Left lung (tissue), 4 donors: ENCODE measurements at regions not wholly inside any gene's neighbourhood (a gene's known extent, or its start where the extent isn't known, plus 50 kb on each side); places are given as distances from the start of the nearest gene placed in this dataset.
A peak's percentile ranks its signal among the peaks of the same experiment; 100 is the strongest.
"Not testable (repeated sequence)": the region's sequence is repeated elsewhere in the genome, so short reads cannot be mapped to it uniquely, and the experiment has no call there.

Experiments used
- ATAC-seq: fragments of 200-7000 bp; cut with Tn5 transposase; one replicate; pipeline ENCODE4 v1.9.1; 2020; ENCODE audit warnings: moderate library complexity
- DNase-seq, 4 donors: peaks; one replicate each; pipeline ENCODE4 v3.0.0-alpha.2; 2013 to 2020
- H3K27ac ChIP-seq, 2 donors: fragments of 200-600 bp; sonication (generic) in 1 of 2; one replicate each; pipeline versions ENCODE4 v1.5.0 to v1.8.0; 2020 to 2021
- H3K27me3 ChIP-seq, 2 donors: fragments of 200-600 bp; sonication (generic) in 1 of 2; one replicate each; pipeline versions ENCODE4 v1.5.0 to v1.8.0; 2020 to 2021
- H3K36me3 ChIP-seq, 2 donors: fragments of 200-600 bp; sonication (generic) in 1 of 2; one replicate each; pipeline versions ENCODE4 v1.5.0 to v1.8.0; 2020 to 2021
- H3K4me1 ChIP-seq, 2 donors: fragments of 200-600 bp; one replicate each; pipeline ENCODE4 v1.8.0; 2021
- H3K4me3 ChIP-seq, 2 donors: fragments of 200-600 bp; sonication (generic) in 1 of 2; one replicate each; pipeline versions ENCODE4 v1.5.0 to v1.8.0; 2020 to 2021; ENCODE audit warnings: mild to moderate bottlenecking in 1 of 2
- H3K9me3 ChIP-seq, 2 donors: fragments of 200-600 bp; sonication (generic) in 1 of 2; one replicate each; pipeline versions ENCODE4 v1.5.0 to v1.8.0; 2020 to 2021
- intact Hi-C, 2 donors: fragments of 100-400 bp; cut with DNase I; formaldehyde crosslinking; loops; one replicate each; pipeline versions ENCODE4 v1.11.2 to v1.14.2; 2022
- donor health status: DM: no; HTN: yes; CAD: no.
- donor health status: DM: no; HTN: no; CAD: no.

DNA sequence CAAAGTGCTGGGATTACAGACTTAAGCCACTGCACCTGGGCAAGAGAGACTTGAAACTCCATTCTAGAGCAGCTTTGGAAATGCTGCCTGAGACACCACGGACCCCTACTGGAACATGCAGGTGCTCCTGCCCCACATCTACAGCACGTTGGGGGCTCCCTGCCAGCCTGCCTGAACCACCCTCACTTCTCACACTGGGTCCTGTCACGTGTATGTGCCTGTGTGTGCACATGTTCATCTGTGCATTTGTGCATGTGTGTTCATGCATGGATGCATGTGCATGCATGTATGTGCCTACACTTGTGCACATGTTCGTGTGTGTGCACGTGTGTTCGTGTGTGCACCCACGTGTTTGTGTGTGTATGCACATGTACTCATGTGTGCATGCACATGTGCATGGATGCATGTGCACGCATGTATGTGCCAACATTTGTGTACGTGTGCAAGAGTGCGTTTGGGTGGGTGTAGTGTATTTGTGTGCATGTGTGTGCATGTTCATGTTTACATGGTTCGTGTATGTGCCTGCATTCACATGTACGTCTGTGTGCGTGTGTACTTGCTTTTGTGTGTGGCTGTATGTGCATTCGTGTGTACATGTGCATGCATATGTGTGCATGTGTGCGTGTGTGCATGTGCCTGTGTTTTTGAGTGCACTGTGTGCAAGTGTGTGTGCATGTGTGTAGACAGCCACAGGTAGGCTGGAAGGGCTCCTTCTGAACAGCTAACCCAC is 428.1 kb upstream of the ZNF722 start:
- H3K27ac ChIP-seq, H3K36me3 ChIP-seq, ATAC-seq, H3K4me3 ChIP-seq, intact Hi-C loops, H3K4me1 ChIP-seq, H3K27me3 ChIP-seq: not testable (repeated sequence)
- peak in 1 of 4 donors; percentile 50 for DNase-seq
- H3K9me3 ChIP-seq = peaks cover 0 to 73% of the 10 kb centered on the region in 2 donors

DNA sequence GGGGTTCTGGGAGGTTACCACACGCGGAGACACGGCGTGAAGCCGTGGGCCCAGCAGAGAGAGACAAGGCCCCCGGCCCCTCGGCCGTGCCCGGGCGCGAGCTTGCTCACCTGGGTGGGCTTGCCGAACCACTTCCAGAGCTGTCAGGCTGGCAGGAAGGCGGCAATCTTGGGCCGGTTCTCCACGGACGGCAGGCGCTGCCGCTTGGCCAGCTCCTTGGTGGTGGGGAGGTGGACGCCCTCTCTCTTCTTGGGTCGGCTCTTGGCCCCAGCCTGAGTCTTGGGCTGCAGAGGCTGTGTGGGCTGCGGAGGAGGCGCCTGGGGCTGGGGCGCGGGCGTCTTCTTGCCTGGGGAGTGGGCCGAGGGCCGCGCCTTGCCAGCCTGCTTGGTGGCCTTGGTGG is 426.5 kb upstream of the ZNF722 start:
- peak in 1 of 4 donors; percentile 81 for DNase-seq

DNA sequence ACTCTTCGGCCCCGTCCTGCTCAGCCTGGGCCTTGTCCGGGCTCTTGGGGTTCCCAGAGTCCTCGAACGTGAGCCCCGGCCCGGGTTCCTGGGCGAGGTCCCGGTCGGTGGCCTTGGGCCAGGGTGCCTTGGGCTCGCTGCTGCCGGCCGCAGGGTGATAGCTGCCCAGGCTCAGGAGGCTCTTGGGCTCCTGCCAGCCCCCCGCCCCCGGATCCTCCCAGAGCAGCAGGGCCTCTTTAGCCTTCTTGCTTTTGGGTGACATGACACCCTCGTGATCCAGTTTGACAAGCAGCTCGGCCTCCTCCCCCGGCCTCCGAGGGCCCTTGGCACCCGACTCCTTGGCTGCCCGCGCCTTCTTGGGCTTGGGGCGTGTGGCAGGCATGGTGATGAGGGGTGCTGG is 425.7 kb upstream of the ZNF722 start:
- peak in 1 of 4 donors; percentile 80 for DNase-seq
- ATAC-seq, H3K4me1 ChIP-seq, intact Hi-C loops, H3K4me3 ChIP-seq, H3K27me3 ChIP-seq, H3K36me3 ChIP-seq, H3K27ac ChIP-seq: not testable (repeated sequence)
- H3K9me3 ChIP-seq = peaks cover 0 to 76% of the 10 kb centered on the region in 2 donors

More for the DNA sequence above, 426.5 kb upstream of the ZNF722 start:
- H3K27me3 ChIP-seq, ATAC-seq, intact Hi-C loops, H3K4me1 ChIP-seq, H3K36me3 ChIP-seq, H3K4me3 ChIP-seq, H3K27ac ChIP-seq: not testable (repeated sequence)
- peaks cover 0 to 75% of the 10 kb centered on the region in 2 donors for H3K9me3 ChIP-seq

DNA sequence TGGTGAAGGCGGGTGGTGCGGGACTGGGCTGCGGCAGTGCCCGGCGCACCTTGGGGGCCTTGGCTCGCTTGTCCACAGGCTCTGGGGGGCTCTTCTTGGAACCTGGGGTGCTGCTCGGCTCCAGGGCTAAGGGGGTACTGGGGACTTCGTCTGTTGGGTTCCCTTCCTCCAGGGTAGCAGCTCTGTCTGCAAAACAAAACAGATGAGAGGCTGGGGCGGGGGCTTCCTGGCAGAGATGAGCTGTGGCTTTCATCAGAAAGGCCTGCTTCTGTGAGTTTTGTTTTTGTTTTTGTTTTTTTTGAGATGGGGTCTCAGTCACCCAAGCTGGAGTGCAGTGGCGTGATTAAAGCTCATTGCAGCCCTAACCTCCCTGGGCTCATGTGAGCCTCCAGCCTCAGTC is 425.2 kb upstream of the ZNF722 start:
- H3K27me3 ChIP-seq, ATAC-seq, H3K36me3 ChIP-seq, H3K4me3 ChIP-seq, H3K27ac ChIP-seq, intact Hi-C loops, H3K4me1 ChIP-seq: not testable (repeated sequence)
- DNase-seq = peak in 1 of 4 donors; percentile 41
- H3K9me3 ChIP-seq = peaks cover 0 to 75% of the 10 kb centered on the region in 2 donors

DNA sequence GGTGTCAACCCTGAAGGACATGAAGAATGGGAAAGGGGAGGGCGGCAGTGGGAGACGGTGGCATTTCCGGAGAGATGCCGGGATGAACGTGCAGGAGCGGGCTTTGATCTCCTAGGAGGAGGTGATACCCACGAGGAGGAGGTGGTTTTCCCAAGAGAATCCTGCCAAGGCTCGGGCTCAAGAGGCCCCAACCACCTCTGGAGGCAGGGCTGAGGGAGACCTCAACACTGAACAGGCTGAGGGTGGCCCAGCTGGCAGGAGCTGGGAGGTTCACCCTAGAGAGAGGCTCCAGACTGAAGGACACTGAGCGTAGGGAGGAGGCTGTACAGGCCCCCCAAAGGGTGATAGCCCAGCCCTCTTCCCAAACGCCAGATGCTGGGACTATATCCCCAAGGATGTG is 422.2 kb upstream of the ZNF722 start:
- H3K27me3 ChIP-seq, ATAC-seq, H3K36me3 ChIP-seq, H3K4me3 ChIP-seq, H3K4me1 ChIP-seq, intact Hi-C loops, H3K27ac ChIP-seq: not testable (repeated sequence)
- DNase-seq = peak in 1 of 4 donors; percentile 35
- peaks cover 0 to 77% of the 10 kb centered on the region in 2 donors for H3K9me3 ChIP-seq

DNA sequence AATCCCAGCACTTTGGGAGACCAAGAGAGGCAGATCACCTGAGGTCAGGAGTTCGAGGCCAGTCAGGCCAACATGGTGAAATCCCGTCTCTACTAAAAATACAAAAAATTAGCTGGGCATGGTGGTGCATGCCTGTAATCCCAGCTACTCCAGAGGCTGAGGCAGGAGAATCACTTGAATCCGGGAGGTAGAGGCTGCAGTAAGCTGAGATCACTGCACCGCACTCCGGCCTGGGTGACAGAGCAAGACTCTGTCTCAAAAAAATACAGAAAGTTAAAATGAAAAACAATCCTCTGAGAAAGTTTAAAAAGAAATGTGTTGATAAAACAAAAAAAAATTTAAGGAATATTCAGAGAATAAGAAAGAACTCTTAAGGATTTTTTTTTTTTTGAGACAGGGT is 421.6 kb upstream of the ZNF722 start:
- intact Hi-C loops, H3K36me3 ChIP-seq, H3K27ac ChIP-seq, H3K27me3 ChIP-seq, H3K4me3 ChIP-seq, H3K4me1 ChIP-seq, ATAC-seq: not testable (repeated sequence)
- peak in 1 of 4 donors; percentile 37 for DNase-seq
- peaks cover 0 to 78% of the 10 kb centered on the region in 2 donors for H3K9me3 ChIP-seq

DNA sequence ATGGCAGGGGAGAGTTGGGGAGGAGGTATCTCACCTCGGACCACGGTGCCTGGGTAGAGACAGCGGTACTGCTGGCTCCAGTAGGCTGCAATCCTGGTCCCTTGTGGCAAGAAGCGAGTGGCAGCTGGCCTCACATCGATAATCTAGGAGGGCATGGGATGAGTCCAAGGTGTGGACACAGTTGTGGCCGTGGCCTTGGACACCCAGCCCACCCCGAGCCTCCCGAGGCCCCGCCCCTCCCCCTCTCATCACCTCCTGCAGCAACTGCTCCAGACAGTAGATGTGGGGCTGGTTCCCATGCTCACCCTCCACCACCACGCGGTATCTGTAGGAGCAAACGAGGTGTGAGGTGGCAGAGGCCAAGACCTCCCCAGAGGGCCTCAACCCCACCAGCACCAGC is 418.6 kb upstream of the ZNF722 start:
- H3K36me3 ChIP-seq, H3K27ac ChIP-seq, H3K4me1 ChIP-seq, ATAC-seq, H3K27me3 ChIP-seq, intact Hi-C loops, H3K4me3 ChIP-seq: not testable (repeated sequence)
- peaks cover 0 to 59% of the 10 kb centered on the region in 2 donors for H3K9me3 ChIP-seq
- peak in 1 of 4 donors; percentile 71 for DNase-seq

DNA sequence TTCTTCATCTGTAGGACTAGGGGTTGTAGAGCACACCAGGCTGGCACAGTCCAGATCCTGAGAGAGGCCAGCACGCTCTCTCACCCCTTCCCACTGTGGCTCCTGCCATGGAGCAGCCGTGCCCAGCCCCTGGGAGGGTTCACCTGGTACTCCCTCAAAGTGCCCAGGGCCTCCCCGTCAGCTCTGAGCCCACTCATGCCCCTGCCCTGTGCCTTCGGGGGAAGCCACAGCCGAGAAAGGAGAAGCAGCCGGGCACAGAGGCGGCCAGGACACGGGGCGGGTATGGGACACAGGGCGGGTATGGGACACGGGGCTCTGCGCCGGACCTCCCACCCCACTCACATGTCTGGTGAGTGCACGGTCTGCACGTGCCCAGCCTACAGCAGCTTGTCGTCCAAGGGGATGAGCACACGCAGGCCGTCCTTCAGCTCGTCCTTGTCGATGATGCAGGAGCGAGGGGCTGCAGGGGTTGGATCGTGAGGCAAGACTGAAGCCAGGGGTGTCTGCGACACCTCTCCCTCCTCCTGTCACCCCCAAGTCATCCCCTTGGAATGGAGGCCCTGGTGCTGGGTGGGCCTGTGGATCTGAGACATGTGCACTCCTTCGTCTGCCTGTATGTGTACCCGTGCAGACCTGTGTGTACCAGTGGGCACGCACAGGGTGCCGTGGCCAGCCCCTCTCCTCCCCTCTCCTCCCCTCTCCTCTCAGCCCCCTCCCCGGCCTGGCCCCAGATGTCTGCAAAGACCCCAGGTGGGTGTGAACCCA is 417.9 kb upstream of the ZNF722 start:
- intact Hi-C loops, H3K4me1 ChIP-seq, H3K36me3 ChIP-seq, H3K27me3 ChIP-seq, H3K4me3 ChIP-seq, H3K27ac ChIP-seq: not testable (repeated sequence)
- H3K9me3 ChIP-seq = peaks cover 0 to 54% of the 10 kb centered on the region in 2 donors
- DNase-seq = peak in 1 of 4 donors; percentile 82
- ATAC-seq = peak; percentile 20

DNA sequence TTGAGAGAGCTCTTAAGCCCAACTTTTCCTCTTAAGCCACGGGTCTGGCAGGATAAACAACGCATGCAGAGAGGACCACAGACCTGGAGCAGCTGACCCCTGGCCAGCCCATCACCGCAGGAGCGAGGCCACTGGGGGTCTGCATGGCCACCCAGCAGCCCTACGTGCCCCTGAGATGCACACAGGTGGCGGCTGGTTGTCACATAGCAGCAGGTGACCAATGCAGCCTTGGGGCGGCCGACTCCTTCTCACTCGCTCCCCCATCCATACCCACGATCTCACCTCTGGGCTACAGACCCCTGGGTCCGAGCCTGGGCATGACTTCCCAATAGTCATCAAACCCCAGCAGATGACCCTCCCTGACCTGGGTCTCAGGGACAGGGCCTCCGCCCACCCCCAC is 415.9 kb upstream of the ZNF722 start:
- H3K9me3 ChIP-seq = peaks cover 0 to 35% of the 10 kb centered on the region in 2 donors
- H3K4me3 ChIP-seq, ATAC-seq, H3K4me1 ChIP-seq, intact Hi-C loops, H3K36me3 ChIP-seq, H3K27me3 ChIP-seq, H3K27ac ChIP-seq: not testable (repeated sequence)
- DNase-seq = peak in 1 of 4 donors; percentile 31

DNA sequence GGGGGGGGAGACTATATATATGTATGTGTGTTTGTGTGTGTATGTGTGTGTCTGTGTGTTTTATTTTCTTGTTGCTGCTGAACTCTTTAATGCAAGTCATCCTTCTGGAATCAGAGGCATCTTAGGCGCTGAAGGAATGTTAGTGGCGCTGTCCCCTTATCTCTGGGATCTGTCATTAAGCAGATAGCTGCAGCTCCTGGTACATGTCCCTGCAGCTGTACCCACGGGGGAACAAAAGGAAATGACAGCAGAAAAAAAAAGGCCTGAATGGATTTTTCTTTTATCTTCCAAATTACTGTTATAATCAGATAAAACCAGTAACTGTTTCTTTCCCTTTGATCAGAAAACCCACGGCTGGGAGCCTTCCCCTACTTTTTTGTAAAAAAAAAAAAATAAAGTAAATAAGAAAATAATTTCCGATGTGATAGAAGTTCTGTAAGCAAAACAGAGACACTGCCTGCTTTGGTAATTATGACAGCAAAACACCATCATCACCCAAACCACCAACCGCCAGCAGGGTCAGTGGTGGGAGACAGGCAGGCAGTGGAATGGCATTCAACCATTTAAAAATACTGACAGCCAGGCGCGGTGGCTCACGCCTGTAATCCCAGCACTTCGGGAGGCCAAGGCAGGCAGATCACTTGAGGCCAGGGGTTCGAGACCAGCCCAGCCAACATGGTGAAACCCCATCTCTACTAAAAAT is 411.3 kb upstream of the ZNF722 start:
- DNase-seq, H3K27ac ChIP-seq, H3K27me3 ChIP-seq, intact Hi-C loops, ATAC-seq, H3K4me1 ChIP-seq, H3K4me3 ChIP-seq, H3K36me3 ChIP-seq, H3K9me3 ChIP-seq: not testable (repeated sequence)

DNA sequence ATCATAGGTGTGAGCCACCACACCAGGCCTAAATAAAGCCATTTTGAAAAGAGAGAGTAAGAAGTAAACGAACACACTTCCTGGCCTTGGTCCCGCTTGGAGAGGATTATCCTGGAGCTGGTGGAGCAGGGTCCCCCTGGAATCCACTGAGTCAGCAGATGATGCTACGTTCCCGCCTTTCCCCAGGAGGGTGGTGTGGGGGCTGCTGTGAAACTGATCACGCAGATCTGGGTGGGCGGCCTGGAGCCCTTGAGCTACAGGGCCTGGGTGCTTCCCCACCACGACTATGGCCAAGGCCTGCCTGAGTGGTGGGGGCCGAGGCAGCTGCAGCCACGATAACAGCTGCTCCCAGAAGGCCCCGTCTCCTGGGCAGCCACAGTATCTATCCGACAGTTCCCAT is 407.4 kb upstream of the ZNF722 start:
- H3K36me3 ChIP-seq, ATAC-seq, intact Hi-C loops, H3K27ac ChIP-seq, H3K4me3 ChIP-seq, H3K9me3 ChIP-seq, H3K4me1 ChIP-seq, H3K27me3 ChIP-seq: not testable (repeated sequence)
- peak in 1 of 4 donors; percentile 36 for DNase-seq

DNA sequence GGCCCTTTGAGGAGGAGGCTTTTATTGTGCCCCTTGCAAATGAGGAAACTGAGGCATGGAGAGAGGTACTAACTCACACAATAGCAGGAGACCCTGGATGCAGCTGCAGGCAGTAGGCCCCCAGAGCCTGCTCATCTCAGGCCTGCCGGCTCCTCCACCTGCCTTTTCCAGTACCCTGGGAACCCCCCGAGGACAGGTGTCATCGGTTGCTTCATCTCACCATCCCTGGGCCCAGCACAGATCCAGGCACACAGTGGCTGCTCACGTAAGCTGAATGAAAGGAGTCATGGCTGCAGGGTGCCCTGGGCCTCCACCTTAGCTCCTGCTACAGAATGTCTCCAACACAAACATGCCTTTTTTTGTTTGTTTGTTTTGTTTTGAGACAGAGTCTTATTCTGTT is 394.8 kb upstream of the ZNF722 start:
- not testable (repeated sequence) for ATAC-seq, DNase-seq, H3K4me1 ChIP-seq

DNA sequence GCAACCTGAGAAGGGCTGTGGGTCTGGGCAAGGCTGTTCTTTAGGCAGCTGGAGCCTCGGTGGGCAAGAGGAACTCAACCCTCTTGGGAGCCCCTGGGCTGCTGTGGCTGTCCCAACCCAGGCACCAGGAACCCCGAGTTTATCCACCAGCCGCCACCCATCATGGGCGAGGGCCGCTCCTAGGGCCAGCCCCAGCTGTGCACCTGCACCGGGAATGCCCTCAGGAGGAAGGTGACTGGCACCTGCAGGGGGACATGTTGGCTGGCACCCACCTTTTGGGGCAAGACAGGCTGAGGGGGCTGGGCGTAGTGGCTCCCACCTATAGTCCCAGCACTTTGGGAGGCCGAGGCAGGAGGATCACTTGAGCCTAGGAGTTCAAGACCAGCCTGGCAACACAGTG is 393.8 kb upstream of the ZNF722 start:
- H3K27ac ChIP-seq, H3K27me3 ChIP-seq, intact Hi-C loops, H3K4me1 ChIP-seq, H3K36me3 ChIP-seq, ATAC-seq, H3K9me3 ChIP-seq, H3K4me3 ChIP-seq: not testable (repeated sequence)
- peak in 1 of 4 donors; percentile 28 for DNase-seq

More for the DNA sequence above, 394.8 kb upstream of the ZNF722 start:
- H3K27me3 ChIP-seq, intact Hi-C loops, H3K4me3 ChIP-seq, H3K9me3 ChIP-seq, H3K36me3 ChIP-seq, H3K27ac ChIP-seq: not testable (repeated sequence)
